GM18505 (cell line): ENCODE measurements at regions not wholly inside any gene's neighbourhood (a gene's known extent, or its start where the extent isn't known, plus 50 kb on each side); places are given as distances from the start of the nearest gene placed in this dataset.

Experiments used
- ATAC-seq: cut with Tn5 transposase; IDR thresholded peaks from one replicate; pipeline ENCODE4 v1.9.1; 2021; ENCODE audit not compliant: unreplicated experiment
- POLR2A ChIP-seq: IDR thresholded peaks from 4 replicates; pipeline ENCODE4 v1.6.1; 2011; ENCODE audit warnings: borderline replicate concordance; ENCODE audit not compliant: insufficient read depth, insufficient read length; ENCODE audit errors: extremely low read depth

- ATAC-seq = no peak
- TF ChIP-seq POLR2A = no peak
Observed at GRCh38 chr16:79484237-79484636, 116.3 kb downstream of the MAF start.

- ATAC-seq = no peak
- no peak for TF ChIP-seq POLR2A
Observed at GRCh38 chr16:79483336-79483735, 117.2 kb downstream of the MAF start.

GRCh38 chr16:79482011-79482410, 118.5 kb downstream of the MAF start:
- no peak for TF ChIP-seq POLR2A
- ATAC-seq = no peak

- no peak for ATAC-seq
- TF ChIP-seq POLR2A = no peak
Observed at GRCh38 chr16:79480929-79481328, 119.6 kb downstream of the MAF start.

- TF ChIP-seq POLR2A = no peak
- ATAC-seq = no peak
Observed at GRCh38 chr16:79480056-79480455, 120.5 kb downstream of the MAF start.

GRCh38 chr16:79476580-79476979, 124.0 kb downstream of the MAF start:
- no peak for ATAC-seq
- TF ChIP-seq POLR2A = no peak

- no peak for ATAC-seq
Observed at GRCh38 chr16:79475841-79476240, 124.7 kb downstream of the MAF start.

GRCh38 chr16:79473456-79473855, 127.1 kb downstream of the MAF start:
- no peak for ATAC-seq
- no peak for TF ChIP-seq POLR2A

More at GRCh38 chr16:79475841-79476240, 124.7 kb downstream of the MAF start:
- no peak for TF ChIP-seq POLR2A

- TF ChIP-seq POLR2A = no peak
- ATAC-seq = no peak
Observed at GRCh38 chr16:79472426-79472825, 128.1 kb downstream of the MAF start.

GRCh38 chr16:79469999-79470398, 130.5 kb downstream of the MAF start:
- ATAC-seq = no peak
- TF ChIP-seq POLR2A = no peak

GRCh38 chr16:79468631-79469030, 131.9 kb downstream of the MAF start:
- ATAC-seq = no peak
- TF ChIP-seq POLR2A = no peak

GRCh38 chr16:79468121-79468552, 132.4 kb downstream of the MAF start:
- ATAC-seq = no peak
- no peak for TF ChIP-seq POLR2A

GRCh38 chr16:79466111-79466510, 134.4 kb downstream of the MAF start:
- TF ChIP-seq POLR2A = no peak
- ATAC-seq = no peak

GRCh38 chr16:79463841-79464240, 136.7 kb downstream of the MAF start:
- no peak for ATAC-seq
- TF ChIP-seq POLR2A = no peak

- no peak for ATAC-seq
- no peak for TF ChIP-seq POLR2A
Observed at GRCh38 chr16:79456036-79456435, 144.5 kb downstream of the MAF start.
